NCI-H1694 treated with DMSO at 0.1 percent for 48 hours (cell line): ENCODE measurements at regions not wholly inside any gene's neighbourhood (a gene's known extent, or its start where the extent isn't known, plus 50 kb on each side); places are given as distances from the start of the nearest gene placed in this dataset.

Experiments used
- DNase-seq: peaks from one replicate; lab custom pipeline; 2025; lab: John Stamatoyannopoulos, UW

GRCh38 chr10:21021843-21022594 is 124.9 kb upstream of the NEBL start:
- DNase-seq: no peak

DNA sequence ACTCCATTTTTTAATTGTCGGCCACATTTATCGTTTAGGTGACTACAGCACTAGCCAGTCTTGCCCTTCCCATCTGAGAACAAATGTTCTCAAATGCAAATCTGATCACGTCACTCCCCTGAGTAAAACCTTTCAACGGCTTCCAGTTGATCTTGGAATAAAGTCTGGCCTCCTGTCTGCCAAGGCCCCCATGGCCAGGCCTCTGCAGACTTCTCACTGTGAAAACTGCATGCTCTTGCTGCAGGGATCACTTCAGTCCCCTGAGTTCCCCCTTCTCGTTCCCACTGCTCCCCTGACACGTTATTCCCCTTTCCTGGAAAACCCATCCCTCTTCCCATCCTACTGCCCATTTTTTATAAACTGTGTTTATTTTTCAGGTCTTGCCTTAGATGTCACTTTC is 124.1 kb upstream of the NEBL start:
- DNase-seq: no peak

GRCh38 chr10:21020545-21020944 is 123.4 kb upstream of the NEBL start:
- DNase-seq: no peak

GRCh38 chr10:21019436-21019835 is 122.3 kb upstream of the NEBL start:
- no peak for DNase-seq

- no peak for DNase-seq
These were observed 118.7 kb upstream of the NEBL start for GRCh38 chr10:21015851-21016250.

GRCh38 chr10:21014141-21014540 is 117.0 kb upstream of the NEBL start:
- DNase-seq: no peak

GRCh38 chr10:21011433-21012018 is 114.4 kb upstream of the NEBL start:
- DNase-seq: no peak

DNA sequence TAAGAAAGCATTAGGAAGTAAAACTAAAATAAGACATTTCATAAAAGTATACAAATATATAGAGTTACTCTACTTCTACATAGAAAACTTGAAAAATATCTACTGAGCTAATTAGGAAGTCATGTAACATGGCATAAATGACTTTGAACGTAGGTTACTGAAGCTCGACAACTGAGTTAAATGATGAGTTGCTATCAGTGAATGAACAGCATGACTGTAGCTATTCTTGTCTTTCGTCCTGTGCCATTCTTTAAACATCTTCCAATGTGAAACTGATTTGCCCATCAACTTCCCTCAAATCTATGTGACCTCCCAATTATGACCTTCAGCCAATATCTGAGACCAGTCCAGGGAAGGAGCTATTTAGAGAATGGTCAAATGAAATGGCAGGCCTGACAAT is 113.5 kb upstream of the NEBL start:
- no peak for DNase-seq

GRCh38 chr10:21003240-21003822 is 106.2 kb upstream of the NEBL start:
- DNase-seq: no peak

DNA sequence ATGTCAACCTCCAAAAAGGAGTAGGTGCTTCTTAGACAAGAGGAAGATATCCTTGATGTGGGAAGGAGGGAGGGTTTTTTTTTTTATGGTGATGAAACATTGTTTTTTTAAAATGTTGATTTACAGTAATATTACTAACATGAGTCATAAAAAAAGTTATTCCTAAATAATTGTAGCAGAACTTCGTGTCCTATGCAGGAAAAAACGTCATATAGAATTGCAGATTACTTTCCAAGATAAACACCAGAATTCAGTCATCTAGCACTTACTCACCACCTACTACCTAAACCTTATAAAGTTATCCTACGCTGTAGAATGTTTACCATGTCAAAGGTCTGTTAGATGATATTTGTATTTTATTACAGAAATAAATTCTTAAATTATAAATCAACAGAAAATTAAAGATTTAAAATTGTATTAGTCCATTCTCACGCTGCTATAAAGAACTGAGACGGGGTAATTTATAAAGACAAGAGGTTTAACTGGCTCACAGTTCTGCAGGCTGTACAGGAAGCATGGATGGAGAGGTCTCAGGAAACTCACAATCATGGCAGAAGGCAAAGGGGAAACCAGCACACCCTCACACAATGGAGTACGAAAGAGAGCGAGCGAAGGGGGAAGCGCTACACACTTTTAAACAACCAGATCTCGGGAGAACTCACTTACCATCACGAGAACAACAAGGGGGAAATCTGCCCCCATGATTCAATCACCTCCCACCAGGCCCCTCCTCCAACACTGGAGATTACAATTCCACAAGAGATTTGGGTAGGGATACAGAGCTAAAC is 105.2 kb upstream of the NEBL start:
- DNase-seq: no peak

DNA sequence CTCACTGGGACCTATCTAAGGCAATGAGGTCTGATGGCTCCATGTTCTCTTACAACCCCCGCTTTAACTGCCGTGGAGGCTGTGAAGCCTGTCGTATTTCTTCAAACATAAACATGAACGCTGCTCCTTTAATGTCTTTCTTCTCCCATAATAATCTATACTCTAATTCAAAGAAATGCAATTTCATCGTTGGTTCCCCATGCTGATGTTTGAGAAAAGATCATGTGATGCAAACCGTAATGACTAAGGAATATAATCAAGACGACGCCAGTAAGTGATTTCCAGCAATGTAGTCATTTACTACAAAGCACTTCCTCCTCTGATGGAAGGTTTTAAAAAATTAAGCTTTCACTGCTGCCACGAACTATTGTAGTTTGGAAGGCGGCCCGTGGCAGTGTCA is 102.6 kb upstream of the NEBL start:
- DNase-seq: no peak

GRCh38 chr10:20998036-20998435 is 100.9 kb upstream of the NEBL start:
- no peak for DNase-seq

DNA sequence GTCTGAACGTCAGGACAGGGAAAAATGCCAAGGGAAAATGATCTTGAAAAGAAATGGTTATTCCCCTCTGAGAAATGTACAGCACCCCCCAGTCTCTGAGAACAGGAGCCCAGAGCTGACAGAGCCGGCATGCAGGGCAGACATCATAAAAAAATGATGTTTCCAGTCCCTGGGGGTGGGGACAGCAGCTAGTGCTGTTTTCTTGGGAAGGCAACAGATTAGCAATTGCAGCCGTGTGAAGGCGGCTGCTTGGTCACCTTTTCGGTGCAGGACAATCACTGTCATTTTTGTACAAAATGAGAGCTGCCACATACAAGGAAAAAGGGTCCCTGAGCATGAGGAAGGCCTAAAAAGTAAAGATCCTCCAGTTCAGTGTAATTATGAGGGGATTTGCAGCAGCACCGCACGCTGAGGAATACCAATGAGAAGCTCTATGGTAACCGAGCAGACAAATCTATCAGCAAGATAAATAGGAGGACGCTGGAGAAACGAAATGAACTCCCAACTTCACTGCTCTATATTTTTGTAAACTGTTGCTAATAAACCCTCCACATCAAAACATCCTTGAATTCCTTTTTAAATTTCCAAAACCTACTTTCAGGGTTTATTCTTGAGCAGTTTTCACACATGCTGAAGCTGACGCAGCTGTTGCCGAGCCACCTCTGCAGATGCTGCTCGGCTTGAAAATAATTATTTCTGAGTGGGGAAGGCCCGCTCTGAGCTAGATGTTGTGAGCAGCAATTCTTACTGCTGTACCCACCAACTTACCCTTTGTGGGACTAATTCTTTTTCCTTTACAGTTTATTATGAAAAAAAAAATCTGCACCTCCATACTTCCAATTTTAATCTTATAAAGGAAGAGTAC is 98.2 kb upstream of the NEBL start:
- no peak for DNase-seq

- no peak for DNase-seq
These were observed 96.9 kb upstream of the NEBL start for GRCh38 chr10:20993830-20994527.

DNA sequence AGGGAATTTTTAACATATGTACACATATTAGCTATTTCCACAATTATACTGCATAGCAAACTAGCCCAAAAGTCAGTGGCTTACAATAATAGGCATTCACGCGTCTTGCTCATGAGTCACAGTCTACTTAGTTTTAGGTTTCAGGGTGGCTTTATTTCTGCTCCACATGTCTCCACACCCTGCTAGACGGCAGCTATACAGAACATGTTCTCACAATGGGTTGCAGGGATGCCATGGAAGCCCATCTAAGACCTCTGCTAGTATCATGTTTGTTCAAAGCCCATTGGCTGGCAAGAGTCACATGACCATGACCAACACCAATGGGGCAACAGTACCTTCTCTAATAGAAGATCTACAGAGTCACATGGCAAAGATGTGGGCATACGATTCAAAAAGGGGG is 96.3 kb upstream of the NEBL start:
- no peak for DNase-seq

GRCh38 chr10:20991526-20991925 is 94.4 kb upstream of the NEBL start:
- DNase-seq: no peak

DNA sequence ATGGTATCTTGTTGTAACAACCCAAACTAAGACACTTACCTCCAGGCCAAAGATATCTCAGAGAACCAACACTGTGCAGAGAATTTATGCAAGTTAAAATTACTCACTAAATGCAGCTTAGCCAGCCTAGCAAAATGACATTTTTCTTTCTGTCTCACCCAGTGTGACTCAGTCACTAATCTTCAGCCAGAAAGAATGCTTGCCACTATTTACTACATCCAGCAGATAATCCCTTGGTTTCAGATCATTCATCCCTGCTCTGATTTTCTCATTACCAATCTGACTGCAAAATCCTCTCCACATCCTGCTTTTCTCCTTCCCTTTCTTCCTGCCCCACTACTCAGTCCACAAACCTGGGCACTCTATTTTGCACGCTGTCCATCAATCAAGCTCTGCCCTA is 93.5 kb upstream of the NEBL start:
- no peak for DNase-seq

GRCh38 chr10:20988357-20988983 is 91.4 kb upstream of the NEBL start:
- no peak for DNase-seq

- DNase-seq: no peak
These were observed 88.9 kb upstream of the NEBL start for GRCh38 chr10:20986049-20986448.

DNA sequence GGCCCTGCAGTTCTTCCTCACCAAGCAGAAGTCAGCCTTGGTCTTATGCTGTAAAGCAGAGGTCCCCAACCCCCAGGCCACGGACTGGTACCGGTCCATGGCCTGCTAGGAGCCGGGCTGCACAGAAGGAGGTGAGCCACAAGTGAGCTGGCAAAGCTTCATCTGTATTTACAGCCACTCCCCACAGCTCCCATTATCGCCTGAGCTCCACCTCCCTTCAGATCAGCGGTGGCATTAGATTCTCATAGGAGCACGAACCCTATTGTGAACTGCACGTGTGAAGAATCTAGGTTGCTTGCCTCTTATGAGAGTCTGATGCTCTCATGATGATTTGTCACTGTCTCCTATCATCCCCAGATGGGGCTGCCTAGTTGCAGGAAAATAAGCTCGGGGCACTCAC is 87.6 kb upstream of the NEBL start:
- no peak for DNase-seq
